ENCODE measurements at regions not wholly inside any gene's neighbourhood (a gene's known extent, or its start where the extent isn't known, plus 50 kb on each side); places are given as distances from the start of the nearest gene placed in this dataset.

DNA sequence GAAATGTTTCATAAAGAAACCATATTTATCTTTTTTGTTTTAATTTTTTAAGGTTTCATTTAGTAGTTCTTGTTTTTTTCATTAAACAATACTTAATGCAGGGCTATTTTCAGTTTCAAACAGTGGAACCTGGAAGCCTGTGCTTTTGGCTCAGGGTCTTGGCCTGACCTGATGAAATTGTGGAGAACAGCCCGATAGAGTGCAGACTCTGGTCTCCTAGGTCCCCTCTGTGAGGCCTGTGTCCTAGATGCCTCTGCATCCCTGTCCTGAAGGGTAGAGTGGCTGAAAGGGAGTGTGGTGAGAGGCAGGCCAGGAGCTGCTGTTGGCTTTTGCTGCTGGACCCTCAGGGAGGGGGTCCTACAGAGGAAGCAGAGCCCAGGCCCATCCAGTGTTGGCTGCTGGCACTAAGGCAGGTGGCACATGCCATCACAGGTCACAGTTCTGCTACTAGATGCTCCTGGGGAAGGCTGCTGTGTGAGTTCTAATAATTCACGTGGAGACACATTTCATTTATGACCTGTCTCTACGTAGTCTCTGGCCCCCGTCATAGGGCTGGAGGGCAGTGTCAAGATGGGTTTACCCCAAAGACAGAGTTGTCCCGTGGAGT, 201.0 kb upstream of the COPS8 start:
- TF ChIP-seq POLR2A (IDR thresholded peaks at IDR 0.05; ENCODE audit: low read length) (no peak), GATA1 (IDR thresholded peaks at IDR 0.05; ENCODE audit: low read depth, low read length) (no peak)
- no peak for DNase-seq

DNA sequence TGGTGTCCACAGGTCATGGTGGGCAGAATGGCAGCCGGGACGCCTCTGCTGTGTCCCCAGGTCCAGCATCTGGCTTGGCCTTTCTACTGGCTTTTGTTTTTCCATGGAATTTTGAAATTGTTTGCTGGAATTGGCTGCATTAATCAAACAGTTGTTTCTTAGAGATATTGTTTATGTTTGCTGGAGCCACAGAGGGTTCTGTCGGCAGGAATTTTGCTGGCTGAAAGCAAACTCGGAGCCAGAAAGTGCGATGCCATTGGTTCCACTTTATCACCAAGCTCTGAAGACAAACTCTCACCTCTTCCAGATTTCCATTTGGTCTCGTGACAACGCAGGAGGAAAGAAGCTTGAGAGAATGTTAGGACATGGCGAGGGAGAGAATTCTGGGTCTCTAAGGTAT, 199.2 kb upstream of the COPS8 start:
- DNase-seq = no peak
- TF ChIP-seq GATA1 (IDR thresholded peaks at IDR 0.05; ENCODE audit: low read depth, low read length) (no peak), POLR2A (IDR thresholded peaks at IDR 0.05; ENCODE audit: low read length) (no peak)

DNA sequence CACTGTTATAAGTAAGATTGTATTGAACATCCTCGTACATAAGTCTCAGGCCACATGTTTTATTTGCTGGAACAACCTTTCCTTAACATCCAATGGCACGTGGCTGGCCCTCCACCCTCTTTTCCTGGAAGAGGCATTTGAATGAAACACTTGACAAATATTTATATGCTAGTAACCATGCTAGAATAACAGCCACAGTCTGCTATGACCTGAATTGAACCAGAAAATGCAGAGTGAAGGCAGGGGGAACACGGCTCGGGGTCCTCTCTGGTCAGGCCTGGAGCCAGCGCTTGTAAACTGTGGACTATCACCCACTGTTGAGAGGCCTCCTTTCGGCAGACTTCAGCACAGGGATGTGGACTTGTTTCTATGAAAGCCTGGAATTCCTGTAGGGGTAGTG, 198.2 kb upstream of the COPS8 start:
- no peak for TF ChIP-seq POLR2A (IDR thresholded peaks at IDR 0.05; ENCODE audit: low read length)
- TF ChIP-seq GATA1 (IDR thresholded peaks at IDR 0.05; ENCODE audit: low read depth, low read length) = no peak
- no peak for DNase-seq

DNA sequence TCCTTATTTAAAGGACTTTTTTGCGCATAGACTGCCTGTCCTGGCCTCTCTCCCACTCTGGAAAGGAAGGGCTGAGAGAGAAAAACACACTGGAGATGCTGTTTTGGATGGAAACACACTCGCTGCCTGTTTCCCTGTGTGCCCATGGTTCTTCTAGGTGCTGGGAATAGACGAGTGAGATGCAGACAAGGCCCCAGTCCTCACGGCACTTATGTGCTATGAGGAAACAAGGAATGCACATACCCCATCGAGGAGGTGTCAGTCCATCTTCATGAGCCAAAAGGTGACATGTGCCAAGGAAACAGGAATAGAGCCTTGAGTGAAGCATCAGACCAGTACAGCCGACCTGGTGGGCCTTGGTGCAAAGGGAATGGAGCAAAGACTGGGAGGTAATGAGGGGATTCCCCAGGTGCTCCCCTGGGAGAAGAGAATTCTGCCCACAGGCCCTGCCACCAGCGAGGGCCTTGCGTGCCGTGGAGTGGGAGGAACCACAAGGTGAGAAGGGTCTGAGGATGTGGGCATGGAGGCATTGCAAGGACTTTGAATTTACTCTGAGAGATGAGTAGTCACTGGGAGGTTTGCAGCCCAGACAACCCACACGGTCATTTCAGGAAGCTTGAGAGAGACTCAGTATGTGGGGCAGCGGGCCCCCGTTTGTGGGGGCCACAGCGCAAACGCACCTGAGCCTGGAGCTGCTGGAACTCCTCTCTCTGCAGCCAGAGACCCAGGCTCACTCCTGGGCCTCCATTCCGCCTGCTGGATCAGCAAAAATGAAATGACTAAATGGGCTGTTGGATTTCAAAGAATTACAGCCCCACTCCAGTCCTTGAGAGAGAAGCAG, 197.5 kb upstream of the COPS8 start:
- no peak for TF ChIP-seq GATA1 (IDR thresholded peaks at IDR 0.05; ENCODE audit: low read depth, low read length)
- no peak for TF ChIP-seq POLR2A (IDR thresholded peaks at IDR 0.05; ENCODE audit: low read length)
- DNase-seq = no peak

DNA sequence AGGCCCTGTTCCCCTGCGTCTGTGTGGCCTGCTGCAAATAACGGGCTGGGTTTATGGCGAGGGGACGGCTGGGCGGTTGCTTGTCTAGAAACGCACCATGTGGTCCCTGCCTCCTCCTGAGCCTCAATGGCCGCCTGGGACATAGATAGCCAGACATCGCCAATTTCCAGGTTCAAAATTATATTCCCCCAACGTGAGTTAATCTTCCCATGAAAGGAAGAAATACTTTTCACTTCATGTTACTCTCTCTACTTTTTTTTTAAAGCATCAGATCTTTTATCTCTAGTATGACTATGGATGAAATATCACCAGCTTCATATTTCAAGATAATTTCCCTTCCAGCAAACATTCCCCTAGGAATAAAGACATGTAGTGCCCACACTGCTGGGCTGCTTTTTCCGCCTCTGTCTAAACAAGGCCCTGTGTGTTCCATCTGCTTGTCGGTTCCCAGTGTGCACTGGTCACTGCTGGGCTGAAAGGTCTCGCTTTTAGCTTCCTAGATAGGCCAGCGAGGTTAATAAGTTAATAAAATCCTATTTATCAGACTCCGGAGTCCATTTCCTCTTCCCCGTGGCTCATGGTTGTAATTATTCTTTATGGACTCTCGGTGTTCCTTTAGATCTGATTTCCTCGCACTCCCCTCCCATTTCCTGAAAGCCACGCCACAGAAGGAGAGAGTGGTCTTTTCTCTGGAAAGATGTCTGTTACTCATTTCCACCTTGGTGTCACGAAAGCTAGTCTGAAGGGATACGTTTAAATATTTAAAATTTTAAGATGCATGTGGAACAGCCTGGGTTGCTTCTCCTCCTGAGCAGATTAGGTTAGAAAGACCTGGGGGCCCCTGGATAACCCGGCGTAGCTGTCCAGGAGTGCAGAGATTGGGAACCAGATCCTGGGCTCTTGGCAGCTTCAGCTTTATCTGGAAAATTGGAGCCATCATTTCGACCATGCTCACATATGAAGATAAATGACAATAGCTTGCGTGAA, 196.6 kb upstream of the COPS8 start:
- TF ChIP-seq POLR2A (IDR thresholded peaks at IDR 0.05; ENCODE audit: low read length) (no peak), GATA1 (IDR thresholded peaks at IDR 0.05; ENCODE audit: low read depth, low read length) (no peak)
- no peak for DNase-seq

DNA sequence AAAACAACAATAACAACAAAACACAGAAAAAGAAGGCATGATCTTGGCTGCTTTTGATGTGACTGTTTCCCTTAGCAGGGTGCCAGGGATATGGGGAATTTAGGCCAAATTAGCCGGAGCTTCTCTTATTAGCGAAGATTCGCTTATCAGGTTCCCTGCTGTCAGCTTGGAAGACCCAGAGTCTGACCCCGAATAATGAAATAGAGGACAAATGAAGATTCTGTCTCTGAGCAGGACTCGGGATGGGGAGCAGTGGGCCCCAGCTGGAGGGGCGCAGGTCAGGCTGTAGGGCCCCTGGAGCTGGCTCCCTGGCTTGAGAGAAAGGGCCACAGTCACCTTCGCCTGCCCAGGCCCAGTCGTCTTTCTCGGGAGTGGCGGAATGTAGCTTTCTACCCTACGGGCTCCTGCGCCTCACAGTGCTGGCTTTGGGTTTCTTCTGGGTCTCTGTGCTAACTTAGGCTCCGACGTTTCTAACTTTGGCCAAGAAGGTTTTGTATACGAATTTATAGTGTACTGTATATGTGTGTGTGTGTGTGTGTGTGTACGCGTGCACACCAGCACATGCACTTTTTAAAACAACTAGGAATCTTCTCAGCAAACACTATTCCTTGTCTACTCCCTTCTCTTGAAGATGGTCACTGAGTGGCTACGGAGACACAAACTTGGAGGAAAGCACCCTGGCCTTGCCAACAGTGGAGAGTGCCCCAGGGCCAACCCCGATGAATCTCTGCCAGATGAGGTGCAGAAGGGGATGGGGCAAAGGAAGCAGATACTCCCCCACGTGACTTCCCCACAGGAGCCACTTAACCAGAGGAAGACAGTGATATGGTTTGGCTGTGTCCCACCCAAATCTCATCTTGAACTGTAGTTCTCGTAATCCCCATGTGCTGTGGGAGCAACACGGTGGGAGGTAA, 195.6 kb upstream of the COPS8 start:
- DNase-seq = no peak

DNA sequence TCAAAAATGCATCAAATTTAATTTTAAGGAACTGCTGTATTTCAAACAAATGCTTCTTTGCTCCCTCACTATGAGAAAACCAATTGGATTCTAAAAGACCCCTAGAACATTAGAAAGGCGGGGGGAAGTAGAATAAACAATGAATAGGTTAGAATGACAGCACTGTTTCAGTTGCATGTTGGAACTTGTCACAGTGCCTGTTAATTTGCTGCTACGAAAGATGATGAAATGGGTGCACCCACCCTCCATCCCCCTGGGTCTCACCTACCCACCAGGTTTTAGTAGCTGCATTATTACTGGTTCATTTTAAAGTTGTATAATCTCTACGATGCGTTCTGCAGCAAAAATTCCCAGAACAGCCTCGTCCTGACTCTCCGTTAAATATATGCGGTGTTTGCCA, 193.0 kb upstream of the COPS8 start:
- TF ChIP-seq POLR2A (IDR thresholded peaks at IDR 0.05; ENCODE audit: low read length) (no peak), GATA1 (IDR thresholded peaks at IDR 0.05; ENCODE audit: low read depth, low read length) (no peak)
- no peak for DNase-seq

More for the DNA sequence above, 195.6 kb upstream of the COPS8 start:
- TF ChIP-seq GATA1 (IDR thresholded peaks at IDR 0.05; ENCODE audit: low read depth, low read length) (no peak), POLR2A (IDR thresholded peaks at IDR 0.05; ENCODE audit: low read length) (no peak)

DNA sequence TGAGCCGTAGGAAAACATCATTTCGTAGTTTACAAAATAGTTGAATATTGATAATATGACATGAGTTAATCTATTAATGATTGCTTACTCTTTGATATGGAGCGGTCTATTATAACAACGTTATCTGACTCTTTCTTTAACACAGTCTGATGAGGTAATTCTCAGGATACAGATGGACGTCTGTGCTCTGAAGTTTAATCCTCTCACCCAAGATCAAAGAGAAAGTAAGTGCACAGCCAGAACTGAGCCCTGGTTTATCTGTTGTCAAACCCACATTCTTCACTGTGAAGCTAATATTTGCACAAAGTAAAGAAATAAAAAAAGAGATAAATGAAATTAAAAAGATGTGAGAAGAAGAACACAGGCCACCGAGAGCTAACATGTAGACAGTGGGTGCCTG, 190.9 kb upstream of the COPS8 start:
- no peak for DNase-seq
- TF ChIP-seq GATA1 (IDR thresholded peaks at IDR 0.05; ENCODE audit: low read depth, low read length) (no peak), POLR2A (IDR thresholded peaks at IDR 0.05; ENCODE audit: low read length) (no peak)

DNA sequence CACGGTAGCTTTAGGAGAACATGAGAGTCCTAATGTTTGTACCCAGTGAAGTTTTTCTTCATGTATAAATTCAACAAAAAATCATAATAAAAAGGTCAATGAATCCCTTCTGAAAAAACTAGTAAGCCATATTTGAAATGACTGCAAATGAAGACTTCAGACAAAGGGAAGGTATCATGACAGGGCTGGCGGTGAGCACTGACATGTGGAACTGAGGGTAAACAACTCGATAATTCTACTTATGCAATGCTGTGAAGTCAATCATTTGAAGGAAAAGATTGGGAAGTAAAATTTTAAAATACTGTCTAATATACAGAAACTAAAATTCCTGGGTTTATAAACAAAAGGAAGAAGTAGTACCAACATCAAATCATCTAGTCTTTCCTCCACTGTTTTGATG, 190.2 kb upstream of the COPS8 start:
- no peak for DNase-seq
- no peak for TF ChIP-seq POLR2A (IDR thresholded peaks at IDR 0.05; ENCODE audit: low read length)
- no peak for TF ChIP-seq GATA1 (IDR thresholded peaks at IDR 0.05; ENCODE audit: low read depth, low read length)

DNA sequence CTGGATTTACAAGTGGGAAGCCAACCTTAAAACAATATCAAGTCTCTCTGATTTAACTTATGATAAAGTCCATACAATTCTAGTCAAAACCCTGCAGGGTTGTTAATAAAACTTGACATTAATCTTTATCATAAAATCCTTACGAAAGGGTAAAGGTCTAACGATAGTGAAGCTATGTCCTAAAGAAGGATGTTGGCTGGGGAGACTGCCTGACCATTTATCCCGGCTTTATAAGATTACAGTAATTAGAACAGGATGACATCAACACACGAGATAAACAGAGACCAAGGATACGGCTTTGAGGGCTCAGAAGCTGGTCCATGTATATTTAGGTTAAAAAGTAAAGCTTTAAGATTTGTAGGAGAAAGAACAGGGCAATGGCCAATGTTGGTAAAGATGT, 189.0 kb upstream of the COPS8 start:
- DNase-seq = no peak

DNA sequence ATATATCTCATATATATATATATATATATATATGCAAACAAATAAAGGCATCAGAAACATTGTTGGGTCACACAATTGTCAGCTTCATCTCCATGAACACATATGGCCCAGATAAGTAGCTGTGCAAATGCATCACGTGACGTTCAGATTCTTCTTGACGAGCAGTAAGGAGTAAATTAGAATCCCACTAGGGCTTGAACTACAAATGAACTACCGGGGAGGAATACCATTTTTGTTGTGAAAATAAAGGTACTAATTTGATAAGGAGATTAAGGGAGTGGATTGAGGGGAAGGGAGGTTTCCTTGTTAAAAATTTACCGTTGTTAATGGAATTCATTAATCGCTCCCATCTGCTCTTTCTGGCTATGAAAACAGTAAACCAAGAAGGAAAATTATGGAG, 186.5 kb upstream of the COPS8 start:
- no peak for DNase-seq
- TF ChIP-seq GATA1 (IDR thresholded peaks at IDR 0.05; ENCODE audit: low read depth, low read length) (no peak), POLR2A (IDR thresholded peaks at IDR 0.05; ENCODE audit: low read length) (no peak)

More for the DNA sequence above, 189.0 kb upstream of the COPS8 start:
- no peak for TF ChIP-seq POLR2A (IDR thresholded peaks at IDR 0.05; ENCODE audit: low read length)
- TF ChIP-seq GATA1 (IDR thresholded peaks at IDR 0.05; ENCODE audit: low read depth, low read length) = no peak

DNA sequence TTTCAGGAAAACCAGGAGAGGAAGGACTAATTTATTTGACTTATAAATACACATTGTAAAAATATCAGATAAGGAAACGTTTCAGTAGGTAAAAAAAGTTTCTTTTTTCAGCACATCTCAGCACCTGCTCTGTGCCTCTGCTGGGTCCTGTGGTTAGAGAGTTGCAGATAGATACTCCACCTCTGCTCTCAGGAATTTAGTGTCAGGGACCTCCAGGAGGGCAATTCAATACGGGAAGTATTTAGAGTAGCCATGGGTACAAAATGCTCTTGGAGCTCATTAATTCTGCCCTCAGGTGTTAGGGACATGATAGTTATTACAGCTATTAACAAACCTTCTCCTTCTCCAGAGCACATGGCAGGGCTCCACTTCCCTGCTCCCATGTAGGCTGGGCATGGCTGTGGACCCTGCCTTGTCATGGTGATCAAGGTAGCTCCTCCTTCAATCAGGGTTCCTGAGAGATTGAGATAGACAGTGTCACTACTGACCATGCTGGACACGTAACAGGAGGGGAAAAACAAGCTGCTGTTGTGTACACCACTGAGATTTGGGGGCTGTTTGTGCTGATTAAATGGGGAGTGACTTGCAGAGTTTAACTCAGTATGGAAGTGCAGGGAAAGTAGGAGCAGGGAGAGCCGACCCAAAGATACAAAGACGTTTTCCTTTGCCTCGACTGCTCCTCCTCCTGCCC, 185.6 kb upstream of the COPS8 start:
- DNase-seq = no peak
- no peak for TF ChIP-seq GATA1 (IDR thresholded peaks at IDR 0.05; ENCODE audit: low read depth, low read length)
- no peak for TF ChIP-seq POLR2A (IDR thresholded peaks at IDR 0.05; ENCODE audit: low read length)

Data from erythroblast (primary cell).